GM21786 (cell line): ENCODE measurements at regions not wholly inside any gene's neighbourhood (a gene's known extent, or its start where the extent isn't known, plus 50 kb on each side); places are given as distances from the start of the nearest gene placed in this dataset.
"Not testable (repeated sequence)": the region's sequence is repeated elsewhere in the genome, so short reads cannot be mapped to it uniquely, and the experiment has no call there.

ENCODE experiments used
- ATAC-seq: cut with Tn5 transposase; IDR thresholded peaks from one replicate; pipeline ENCODE4 v1.9.1; 2021; ENCODE audit not compliant: unreplicated experiment

DNA sequence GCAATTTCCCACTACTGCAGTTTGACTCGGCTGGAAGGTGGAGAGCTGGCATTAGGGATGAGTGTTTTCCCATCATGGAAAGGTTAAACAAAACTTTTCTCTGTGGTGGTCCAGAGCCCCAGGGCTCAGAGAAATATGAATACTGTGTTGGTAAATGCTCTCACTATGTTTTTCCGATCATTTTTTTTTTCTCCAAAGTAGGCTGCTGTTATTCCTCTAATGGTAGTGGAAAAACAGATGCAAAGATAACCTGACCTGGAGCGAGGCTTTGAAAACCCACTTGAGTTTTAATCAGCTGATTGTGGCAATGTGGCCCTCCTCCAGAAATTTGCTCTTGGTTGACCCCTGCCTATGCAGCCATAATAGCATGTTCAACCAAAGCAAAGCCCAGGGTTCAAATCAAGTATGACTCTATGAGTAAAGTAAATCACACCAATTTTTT lies 320.8 kb upstream of the CTNNB1 start:
- ATAC-seq = no peak

- ATAC-seq = no peak
Observed at GRCh38 chr3:40885430-40885829, 313.9 kb upstream of the CTNNB1 start.

DNA sequence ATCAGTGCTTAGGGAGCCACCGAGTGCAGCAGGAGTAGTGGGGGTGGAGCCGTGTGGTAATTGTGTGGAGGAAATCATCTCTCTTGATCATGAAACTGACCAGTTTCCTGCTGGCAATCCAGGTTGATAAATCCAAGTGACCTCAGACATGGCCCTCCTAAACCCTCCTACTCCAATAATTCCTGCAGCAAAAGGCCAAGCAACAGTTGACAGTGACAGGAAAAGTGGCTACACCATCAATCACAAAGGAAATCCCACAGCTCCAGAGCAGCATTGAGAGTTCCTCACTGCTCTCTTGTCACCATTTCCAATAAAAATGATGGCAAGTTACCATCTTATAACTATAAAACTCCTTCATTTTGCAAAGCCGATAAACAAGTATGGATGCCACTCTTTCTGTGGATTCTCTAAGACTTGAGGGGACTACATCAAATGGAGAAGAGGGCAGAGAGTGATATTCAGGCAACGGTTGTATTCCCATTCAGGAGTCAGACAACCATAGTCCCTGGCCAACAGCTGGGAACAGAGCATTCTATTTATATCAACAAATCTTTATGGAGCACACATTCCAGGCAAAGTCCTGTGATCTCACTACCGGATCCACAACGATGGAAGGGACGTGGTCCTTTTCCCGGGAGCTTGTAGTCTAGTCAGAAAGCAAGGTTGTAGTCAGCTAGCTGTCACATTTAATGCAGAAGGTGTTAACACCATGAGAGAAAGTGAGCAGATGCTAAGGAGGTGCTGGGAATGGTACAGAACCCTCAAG lies 312.5 kb upstream of the CTNNB1 start:
- ATAC-seq = no peak

GRCh38 chr3:40891186-40891585 lies 308.1 kb upstream of the CTNNB1 start:
- no peak for ATAC-seq

DNA sequence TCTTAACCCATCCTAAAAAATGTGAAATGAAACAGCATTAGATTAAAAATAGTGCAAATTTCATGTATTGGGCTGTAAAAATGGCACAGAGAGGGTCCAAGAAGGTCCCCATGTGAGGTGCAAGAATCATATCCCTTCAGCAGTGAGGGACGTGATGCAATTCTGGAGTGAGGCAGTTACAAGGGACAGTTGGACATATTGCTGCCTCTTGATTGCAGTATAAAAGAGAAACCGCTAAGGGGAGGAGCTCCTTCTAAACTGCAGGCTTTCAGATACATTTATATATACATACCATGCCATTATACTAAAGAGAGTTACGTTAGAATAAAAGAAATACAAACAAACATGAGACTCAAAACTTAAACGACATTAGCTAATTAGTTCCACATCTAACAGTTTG lies 304.2 kb upstream of the CTNNB1 start:
- ATAC-seq = no peak

- no peak for ATAC-seq
Observed at GRCh38 chr3:40899286-40899712, 300.0 kb upstream of the CTNNB1 start.

- ATAC-seq = no peak
Observed at GRCh38 chr3:40901298-40901697, 298.0 kb upstream of the CTNNB1 start.

DNA sequence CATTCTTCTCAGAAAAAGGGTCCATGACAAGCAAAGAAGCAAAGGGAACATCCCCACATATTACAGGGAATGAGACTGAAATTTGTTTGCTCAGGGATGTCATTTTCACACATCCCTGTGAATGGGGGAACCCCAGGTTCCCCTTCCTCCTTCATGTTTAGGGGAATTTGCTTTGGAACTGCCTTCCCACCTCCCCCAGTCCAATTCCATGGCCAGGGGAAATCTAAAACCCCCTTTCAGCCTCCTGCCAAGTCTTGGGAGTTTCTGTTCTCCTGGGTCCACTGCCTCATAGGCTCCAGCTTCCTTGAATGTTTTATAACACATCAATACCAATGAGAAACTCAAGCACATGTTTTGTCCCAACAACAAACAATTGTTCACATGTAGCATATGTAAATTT lies 297.5 kb upstream of the CTNNB1 start:
- ATAC-seq = no peak

DNA sequence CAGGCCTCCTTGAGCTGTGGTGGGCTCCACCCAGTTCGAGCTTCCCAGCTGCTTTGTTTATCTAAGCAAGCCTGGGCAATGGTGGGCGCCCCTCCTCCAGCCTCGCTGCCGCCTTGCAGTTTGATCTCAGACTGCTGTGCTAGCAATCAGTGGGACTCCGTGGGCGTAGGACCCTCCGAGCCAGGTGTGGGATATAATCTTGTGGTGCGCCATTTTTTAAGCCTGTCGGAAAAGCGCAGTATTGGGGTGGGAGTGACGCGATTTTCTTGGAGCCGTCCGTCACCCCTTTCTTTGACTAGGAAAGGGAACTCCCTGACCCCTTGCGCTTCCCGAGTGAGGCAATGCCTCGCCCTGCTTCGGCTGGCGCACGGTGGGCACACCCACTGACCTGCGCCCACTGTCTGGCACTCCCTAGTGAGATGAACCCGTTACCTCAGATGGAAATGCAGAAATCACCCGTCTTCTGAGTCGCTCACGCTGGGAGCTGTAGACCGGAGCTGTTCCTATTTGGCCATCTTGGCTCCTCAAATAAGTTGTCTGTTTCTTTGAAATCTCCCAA lies 291.3 kb upstream of the CTNNB1 start:
- ATAC-seq = not testable (repeated sequence)

DNA sequence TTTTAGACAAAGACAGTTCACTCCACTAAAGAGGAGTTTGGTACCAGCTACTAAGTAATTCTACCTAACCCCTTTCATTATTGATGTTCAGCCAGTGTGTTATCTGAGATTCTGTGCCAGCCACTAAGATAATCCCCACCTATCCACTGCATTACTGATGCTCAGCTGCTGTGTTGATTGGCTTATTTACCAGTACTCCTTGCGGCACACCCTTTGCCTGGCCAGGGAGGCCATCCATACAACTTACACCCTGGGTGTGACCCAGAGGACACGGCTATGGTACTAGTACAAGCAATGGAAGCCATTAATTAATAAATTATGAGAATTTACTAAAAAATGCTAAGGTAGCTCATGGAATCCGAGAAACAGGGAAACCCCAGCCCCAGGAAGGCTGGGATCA lies 290.7 kb upstream of the CTNNB1 start:
- no peak for ATAC-seq

GRCh38 chr3:40911264-40911663 lies 288.0 kb upstream of the CTNNB1 start:
- no peak for ATAC-seq

DNA sequence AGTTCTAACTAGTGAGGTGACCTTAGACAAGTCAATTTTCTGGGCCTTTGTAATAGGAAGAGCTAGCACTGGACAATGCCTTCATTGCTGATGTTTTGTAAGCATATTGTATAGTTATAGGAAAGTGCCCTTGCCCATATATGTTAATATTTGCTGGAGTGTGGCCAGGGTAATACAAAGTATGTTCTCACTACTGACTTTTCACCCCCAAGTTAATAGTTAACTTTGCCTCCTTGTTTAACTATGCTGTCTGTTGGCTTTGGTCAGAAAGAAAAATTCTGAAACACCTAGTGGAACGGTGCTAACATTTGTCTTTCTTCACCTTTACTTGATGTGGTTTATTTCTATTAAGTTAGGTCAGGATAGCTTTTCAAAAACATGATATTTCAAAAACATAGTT lies 287.4 kb upstream of the CTNNB1 start:
- peak; percentile 65 for ATAC-seq

- ATAC-seq = no peak
Observed at GRCh38 chr3:40912461-40912860, 286.8 kb upstream of the CTNNB1 start.

DNA sequence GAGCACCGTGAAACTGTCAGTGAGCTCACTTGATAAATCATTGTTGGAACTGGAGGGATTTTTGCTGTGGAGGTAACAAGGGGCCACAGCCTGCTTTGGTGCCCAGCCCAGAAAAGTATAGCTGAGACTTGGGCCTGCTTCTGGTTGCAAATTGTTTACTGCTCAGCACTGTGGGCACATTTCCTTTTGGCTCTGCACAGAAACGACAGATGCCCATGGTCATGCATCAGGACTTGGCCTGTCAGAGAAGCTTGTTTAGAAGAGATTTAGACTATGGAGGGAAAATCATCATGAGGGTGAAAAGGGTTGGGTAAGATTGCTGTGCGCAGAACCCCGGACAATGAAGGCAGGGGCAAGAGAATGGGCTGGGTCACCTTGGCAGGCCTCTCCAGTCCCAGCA lies 286.1 kb upstream of the CTNNB1 start:
- no peak for ATAC-seq

- ATAC-seq = peak; percentile 36
Observed at GRCh38 chr3:40913641-40914040, 285.7 kb upstream of the CTNNB1 start.

GRCh38 chr3:40914475-40914874 lies 284.8 kb upstream of the CTNNB1 start:
- ATAC-seq = no peak

GRCh38 chr3:40915346-40915865 lies 283.9 kb upstream of the CTNNB1 start:
- ATAC-seq = no peak

- ATAC-seq = peak; percentile 61
Observed at GRCh38 chr3:40920041-40920440, 279.3 kb upstream of the CTNNB1 start.

- ATAC-seq = no peak
Observed at GRCh38 chr3:40921251-40921650, 278.1 kb upstream of the CTNNB1 start.

- ATAC-seq = peak; percentile 62
Observed at GRCh38 chr3:40923143-40923542, 276.2 kb upstream of the CTNNB1 start.

DNA sequence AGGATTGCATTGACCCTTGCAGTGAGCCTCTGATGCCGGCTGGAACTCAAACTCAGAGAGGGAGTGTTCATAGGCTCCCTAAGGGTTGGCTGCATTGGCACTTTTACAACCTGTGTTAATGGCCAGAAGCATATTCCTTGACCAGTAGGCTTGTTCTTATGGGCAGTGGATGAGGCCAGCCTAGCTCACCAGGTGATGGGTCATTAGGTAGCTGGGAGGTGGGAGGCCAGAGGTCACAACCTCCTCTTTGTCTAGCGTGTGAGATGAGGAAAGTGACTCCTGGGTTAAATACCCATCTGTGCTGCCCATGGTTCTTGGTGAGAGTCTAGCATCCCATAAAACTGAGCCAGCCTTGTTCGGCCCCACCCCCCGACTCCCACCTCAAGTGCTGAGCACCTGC lies 275.7 kb upstream of the CTNNB1 start:
- ATAC-seq = no peak

DNA sequence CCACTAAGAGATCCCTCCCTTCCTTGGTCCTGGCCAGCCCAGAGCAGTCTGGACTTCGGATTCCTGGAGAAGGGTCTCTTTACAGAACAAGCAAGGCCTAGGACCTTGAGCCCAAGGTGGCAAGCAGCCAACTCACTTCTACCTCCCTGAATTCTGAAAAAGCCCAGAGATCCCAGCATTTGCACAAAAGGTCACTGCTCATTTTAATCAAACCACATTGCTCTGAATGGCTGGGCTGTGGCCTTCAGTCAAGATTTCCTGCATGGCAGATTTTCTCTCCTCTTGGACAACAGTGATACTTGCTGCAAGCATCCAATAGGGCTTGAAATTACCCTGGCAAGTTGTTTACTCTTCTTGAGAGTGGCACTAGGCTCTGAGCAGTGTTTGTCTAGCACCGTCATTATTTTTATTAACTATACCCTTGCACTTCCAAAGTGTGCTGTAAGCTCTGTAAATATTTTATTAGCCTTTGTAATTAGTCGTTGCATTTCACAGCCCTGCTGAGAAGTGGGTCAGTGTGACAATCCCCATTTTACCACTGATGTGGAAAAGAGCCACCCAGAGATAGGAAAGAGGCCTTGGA lies 274.7 kb upstream of the CTNNB1 start:
- no peak for ATAC-seq
